Peyer's patch (tissue), 4 donors: ENCODE measurements at regions not wholly inside any gene's neighbourhood (a gene's known extent, or its start where the extent isn't known, plus 50 kb on each side); places are given as distances from the start of the nearest gene placed in this dataset.

ENCODE experiments used
- DNase-seq, 3 donors: peaks; one replicate each; pipeline ENCODE4 v3.0.0-alpha.2; 2017 to 2019
- H3K27ac ChIP-seq, 4 donors: fragments of 200-600 bp; sonication (generic); one replicate each; pipeline ENCODE4 v1.5.1; 2016 to 2019
- H3K27me3 ChIP-seq, 2 donors: fragments of 200-600 bp; sonication (generic); one replicate each; pipeline ENCODE4 v1.5.1; 2019
- H3K36me3 ChIP-seq, 3 donors: fragments of 200-600 bp; sonication (generic); one replicate each; pipeline ENCODE4 v1.5.1; 2016 to 2019
- H3K4me1 ChIP-seq, 4 donors: fragments of 200-600 bp; sonication (generic); one replicate each; pipeline ENCODE4 v1.5.1; 2016 to 2019
- H3K4me3 ChIP-seq, 4 donors: fragments of 200-600 bp; sonication (generic); 1 replicate in 3 of 4; 2 replicates in 1 of 4; pipeline ENCODE4 v1.5.1; 2016 to 2019; ENCODE audit warnings: mild to moderate bottlenecking in 1 of 4
- H3K9me3 ChIP-seq, 4 donors: fragments of 200-600 bp; sonication (generic); one replicate each; pipeline ENCODE4 v1.5.1; 2016 to 2019; ENCODE audit warnings: mild to moderate bottlenecking in 1 of 4
- POLR2A ChIP-seq, 2 donors: fragments of 450-650 bp; IDR thresholded peaks; one replicate each; pipeline ENCODE4 v1.5.1; 2017; ENCODE audit warnings: antibody characterized with exemption in 2 of 2, mild to moderate bottlenecking in 2 of 2, moderate library complexity in 2 of 2
- TF ChIP-seq, protein P1 (sequence below), 6 experiments: fragments of 450-650 bp in 4 of 6; fragments of 200-600 bp in 2 of 6; sonication (generic) in 1 of 6; IDR thresholded peaks; one replicate each; pipeline ENCODE4 v1.5.1; 2017 to 2019; ENCODE audit warnings: antibody characterized with exemption in 6 of 6, mild to moderate bottlenecking in 3 of 6, moderate library complexity in 1 of 6

DNA sequence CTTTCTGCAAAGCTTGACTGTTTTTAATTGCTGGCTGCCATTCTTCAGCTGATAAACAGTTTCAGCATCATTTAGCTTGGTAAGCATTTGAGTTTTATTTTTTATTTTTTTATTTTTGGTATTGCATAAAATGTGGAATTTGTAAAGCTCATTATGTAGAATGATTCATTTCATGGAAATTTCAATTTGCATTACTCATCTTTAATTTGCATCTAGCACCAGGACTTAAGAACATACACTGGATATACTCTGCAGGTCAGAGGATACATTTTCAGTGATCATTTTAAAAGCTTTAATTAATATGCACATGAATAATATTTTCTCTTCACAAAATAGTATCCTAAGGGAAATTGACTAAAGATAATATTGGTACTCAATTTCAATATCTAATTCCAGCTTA, 732.4 kb upstream of the BCHE start:
- no peak for DNase-seq
- Histone ChIP-seq H3K27me3 (no peaks in the 10 kb centered on the region), H3K27ac (no peak overlapping the region), H3K9me3 (no peaks in the 10 kb centered on the region), H3K36me3 (no peaks in the 10 kb centered on the region), H3K4me3 (no peak overlapping the region), H3K4me1 (no peaks in the 10 kb centered on the region)
- TF ChIP-seq, protein P1, sequence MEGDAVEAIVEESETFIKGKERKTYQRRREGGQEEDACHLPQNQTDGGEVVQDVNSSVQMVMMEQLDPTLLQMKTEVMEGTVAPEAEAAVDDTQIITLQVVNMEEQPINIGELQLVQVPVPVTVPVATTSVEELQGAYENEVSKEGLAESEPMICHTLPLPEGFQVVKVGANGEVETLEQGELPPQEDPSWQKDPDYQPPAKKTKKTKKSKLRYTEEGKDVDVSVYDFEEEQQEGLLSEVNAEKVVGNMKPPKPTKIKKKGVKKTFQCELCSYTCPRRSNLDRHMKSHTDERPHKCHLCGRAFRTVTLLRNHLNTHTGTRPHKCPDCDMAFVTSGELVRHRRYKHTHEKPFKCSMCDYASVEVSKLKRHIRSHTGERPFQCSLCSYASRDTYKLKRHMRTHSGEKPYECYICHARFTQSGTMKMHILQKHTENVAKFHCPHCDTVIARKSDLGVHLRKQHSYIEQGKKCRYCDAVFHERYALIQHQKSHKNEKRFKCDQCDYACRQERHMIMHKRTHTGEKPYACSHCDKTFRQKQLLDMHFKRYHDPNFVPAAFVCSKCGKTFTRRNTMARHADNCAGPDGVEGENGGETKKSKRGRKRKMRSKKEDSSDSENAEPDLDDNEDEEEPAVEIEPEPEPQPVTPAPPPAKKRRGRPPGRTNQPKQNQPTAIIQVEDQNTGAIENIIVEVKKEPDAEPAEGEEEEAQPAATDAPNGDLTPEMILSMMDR (IDR thresholded peaks at IDR 0.05): no peak
- no peak for TF ChIP-seq POLR2A (IDR thresholded peaks at IDR 0.05)

DNA sequence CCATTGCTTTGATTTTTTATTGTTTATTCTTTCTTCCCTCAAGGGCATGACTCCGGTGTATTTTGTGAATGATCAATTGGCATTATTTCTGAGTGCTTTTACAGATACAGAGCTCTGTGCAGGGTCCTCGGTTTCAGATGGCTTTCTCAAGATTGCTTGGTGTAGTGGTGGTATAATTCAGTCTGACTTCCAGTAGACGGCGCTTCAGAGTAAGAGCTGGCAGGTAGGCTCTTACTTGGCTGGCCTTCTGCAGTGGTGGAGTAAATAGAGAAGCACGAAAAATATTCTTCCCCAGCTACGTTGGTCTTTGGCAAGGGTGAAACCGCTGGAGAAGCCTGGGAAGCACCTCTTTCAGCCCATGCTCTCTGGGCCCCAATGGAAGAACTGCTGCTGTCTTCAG, 723.0 kb upstream of the BCHE start:
- no peaks in the 10 kb centered on the region for H3K9me3 ChIP-seq
- no peaks in the 10 kb centered on the region for H3K4me1 ChIP-seq
- no peak for DNase-seq
- H3K27ac ChIP-seq: no peak overlapping the region
- H3K36me3 ChIP-seq: no peaks in the 10 kb centered on the region
- no peak overlapping the region for H3K4me3 ChIP-seq
- no peaks in the 10 kb centered on the region for H3K27me3 ChIP-seq
- TF ChIP-seq, protein P1 (IDR thresholded peaks at IDR 0.05): no peak
- TF ChIP-seq POLR2A (IDR thresholded peaks at IDR 0.05): no peak

DNA sequence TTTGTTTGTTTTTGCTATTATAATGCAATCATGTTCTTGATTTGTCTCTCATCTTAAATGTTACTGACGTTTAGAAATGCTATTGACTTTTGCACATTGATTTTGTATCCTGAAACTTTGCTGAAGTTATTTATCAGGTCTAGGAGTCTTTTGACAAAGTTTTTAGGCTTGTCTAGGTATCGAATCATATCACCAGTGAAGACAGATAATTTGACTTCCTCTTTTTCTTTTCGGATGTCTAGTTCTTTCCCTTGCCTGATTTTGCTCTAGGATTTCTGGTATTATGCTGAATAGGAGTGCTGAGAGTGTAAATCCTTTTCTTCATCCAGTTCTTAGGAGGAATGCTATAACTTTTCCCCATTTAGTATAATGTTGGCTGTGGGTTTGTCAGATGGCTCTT, 719.7 kb upstream of the BCHE start:
- no peak overlapping the region for H3K4me3 ChIP-seq
- H3K27me3 ChIP-seq: no peaks in the 10 kb centered on the region
- H3K36me3 ChIP-seq: no peaks in the 10 kb centered on the region
- no peak overlapping the region for H3K27ac ChIP-seq
- no peaks in the 10 kb centered on the region for H3K9me3 ChIP-seq
- TF ChIP-seq POLR2A (IDR thresholded peaks at IDR 0.05): no peak
- TF ChIP-seq, protein P1 (IDR thresholded peaks at IDR 0.05): no peak
- no peak for DNase-seq
- no peaks in the 10 kb centered on the region for H3K4me1 ChIP-seq

DNA sequence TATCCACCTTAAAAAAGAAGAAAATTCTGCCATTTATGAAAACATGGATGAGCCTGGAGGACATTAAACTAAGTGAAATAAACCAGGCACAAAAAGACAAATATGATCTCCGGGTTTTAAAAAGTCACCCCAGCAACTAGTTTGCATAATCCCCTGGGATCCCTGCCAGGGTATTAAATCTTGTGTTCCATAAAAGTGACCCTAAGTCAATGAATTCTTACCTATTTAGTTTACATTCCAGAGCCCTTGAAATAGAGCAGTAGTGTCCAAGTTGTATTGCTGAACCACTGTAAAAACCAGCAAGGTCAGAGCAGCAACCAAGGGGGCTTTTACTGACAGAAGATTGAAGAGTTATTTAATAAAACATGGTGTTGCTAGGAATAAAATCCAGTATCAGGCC, 716.8 kb upstream of the BCHE start:
- Histone ChIP-seq H3K4me3 (no peak overlapping the region), H3K27me3 (no peaks in the 10 kb centered on the region), H3K4me1 (no peaks in the 10 kb centered on the region), H3K36me3 (no peaks in the 10 kb centered on the region), H3K9me3 (no peaks in the 10 kb centered on the region), H3K27ac (no peak overlapping the region)
- DNase-seq: no peak
- TF ChIP-seq POLR2A (IDR thresholded peaks at IDR 0.05): no peak
- TF ChIP-seq, protein P1 (IDR thresholded peaks at IDR 0.05): no peak

DNA sequence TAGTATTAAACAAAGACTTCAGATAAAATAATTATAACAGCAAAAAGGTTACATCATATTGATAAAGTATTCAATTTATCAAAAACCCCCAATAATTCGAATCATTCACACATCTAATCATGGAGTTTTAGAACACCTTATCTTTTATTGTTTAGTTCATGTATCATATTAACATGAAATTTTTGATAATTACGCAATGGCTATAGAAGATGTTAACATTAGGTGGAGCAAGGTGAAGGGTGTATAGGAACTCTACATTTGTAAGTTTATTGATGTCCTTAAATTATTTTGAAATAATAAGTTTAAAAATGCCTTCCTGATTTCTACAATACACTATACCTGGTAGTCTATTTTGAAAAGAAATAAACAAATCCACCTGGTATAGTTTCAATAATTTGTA, 696.5 kb upstream of the BCHE start:
- Histone ChIP-seq H3K4me3 (no peak overlapping the region), H3K27ac (no peak overlapping the region), H3K4me1 (no peaks in the 10 kb centered on the region), H3K9me3 (peaks cover 0 to 6% (median 0%) of the 10 kb centered on the region in 4 donors), H3K27me3 (no peaks in the 10 kb centered on the region), H3K36me3 (no peaks in the 10 kb centered on the region)
- DNase-seq: no peak
- TF ChIP-seq, protein P1 (IDR thresholded peaks at IDR 0.05): no peak
- no peak for TF ChIP-seq POLR2A (IDR thresholded peaks at IDR 0.05)

DNA sequence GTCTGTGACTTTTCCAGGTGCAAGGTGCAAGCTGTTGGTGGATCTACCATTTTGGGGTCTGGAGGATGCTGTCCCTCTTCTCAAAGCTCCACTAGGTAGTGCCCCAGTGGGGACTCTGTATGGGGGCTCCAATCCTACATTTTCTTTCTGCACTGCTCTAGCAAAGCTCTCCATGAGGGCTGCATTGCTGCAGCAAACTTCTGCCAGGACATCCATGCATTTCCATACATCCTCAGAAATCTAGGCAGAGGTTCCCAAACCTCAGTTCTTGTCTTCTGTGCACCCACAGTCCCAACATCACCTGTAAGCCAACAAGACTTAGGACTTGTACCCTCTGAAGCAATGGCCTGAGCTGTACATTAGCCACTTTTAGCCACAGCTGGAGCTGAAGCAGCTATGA, 694.5 kb upstream of the BCHE start:
- Histone ChIP-seq H3K27ac (no peak overlapping the region), H3K4me1 (no peaks in the 10 kb centered on the region), H3K27me3 (no peaks in the 10 kb centered on the region), H3K4me3 (no peak overlapping the region), H3K9me3 (peaks cover 0 to 6% (median 0%) of the 10 kb centered on the region in 4 donors), H3K36me3 (no peaks in the 10 kb centered on the region)
- TF ChIP-seq, protein P1 (IDR thresholded peaks at IDR 0.05): no peak
- no peak for TF ChIP-seq POLR2A (IDR thresholded peaks at IDR 0.05)
- DNase-seq: no peak
